ENCODE measurements at regions not wholly inside any gene's neighbourhood (a gene's known extent, or its start where the extent isn't known, plus 50 kb on each side); places are given as distances from the start of the nearest gene placed in this dataset.

- TF ChIP-seq, protein P1, sequence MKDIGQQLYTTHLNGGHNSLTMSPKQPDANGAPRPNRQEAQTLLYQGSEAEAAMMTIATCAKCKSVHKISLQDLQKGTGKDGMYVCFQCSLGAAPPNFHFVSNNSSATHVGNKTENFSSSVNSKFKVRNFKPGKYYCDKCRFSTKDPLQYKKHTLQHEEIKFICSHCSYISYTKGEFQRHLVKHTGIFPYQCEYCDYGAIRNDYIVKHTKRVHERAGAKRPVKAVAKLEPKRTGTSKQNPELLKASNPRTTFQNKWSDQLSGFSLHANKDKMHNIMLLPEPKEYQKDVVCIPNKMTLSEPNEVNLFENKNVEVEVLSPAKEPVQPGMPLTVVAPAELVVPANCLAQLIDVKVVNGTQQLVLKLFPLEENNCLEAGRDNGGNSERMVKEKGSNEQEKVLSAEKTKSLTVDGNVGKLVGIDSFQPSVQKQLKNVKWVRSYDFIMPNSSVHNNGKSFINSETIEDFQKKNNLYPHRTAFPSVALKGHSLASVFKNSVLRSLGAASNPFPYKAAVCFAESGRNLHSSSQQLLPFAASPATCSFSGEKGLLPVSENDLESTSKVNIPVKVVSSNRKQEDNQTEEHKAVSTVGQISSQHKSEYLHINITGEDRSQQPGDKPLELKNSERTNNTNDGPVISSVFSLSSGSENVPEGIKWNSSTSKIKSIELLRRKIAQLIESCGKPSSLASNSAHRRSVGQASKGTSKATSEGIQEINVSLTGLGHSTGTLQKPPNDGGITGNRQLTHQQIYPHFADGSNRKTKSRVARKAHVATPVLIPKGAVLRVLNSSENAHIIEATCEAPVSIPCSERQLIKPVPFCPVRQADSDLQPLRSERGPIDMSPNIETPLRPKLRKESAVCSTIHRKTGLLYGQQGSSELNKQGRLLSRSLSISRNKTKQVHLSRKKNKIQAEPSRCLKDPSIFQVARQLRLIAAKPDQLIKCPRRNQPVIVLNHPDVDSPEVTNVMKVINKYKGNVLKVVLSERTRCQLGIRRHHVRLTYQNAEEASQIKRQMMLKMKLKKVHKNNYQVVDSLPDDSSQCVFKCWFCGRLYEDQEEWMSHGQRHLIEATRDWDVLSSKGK (CRISPR knock-in tag; IDR thresholded peaks at IDR 0.05) = no peak
- TF ChIP-seq RBM22 (IDR thresholded peaks at IDR 0.05; ENCODE audit: low read depth, low read length, poor library complexity, severe bottlenecking) = no peak
- TF ChIP-seq, protein P2, sequence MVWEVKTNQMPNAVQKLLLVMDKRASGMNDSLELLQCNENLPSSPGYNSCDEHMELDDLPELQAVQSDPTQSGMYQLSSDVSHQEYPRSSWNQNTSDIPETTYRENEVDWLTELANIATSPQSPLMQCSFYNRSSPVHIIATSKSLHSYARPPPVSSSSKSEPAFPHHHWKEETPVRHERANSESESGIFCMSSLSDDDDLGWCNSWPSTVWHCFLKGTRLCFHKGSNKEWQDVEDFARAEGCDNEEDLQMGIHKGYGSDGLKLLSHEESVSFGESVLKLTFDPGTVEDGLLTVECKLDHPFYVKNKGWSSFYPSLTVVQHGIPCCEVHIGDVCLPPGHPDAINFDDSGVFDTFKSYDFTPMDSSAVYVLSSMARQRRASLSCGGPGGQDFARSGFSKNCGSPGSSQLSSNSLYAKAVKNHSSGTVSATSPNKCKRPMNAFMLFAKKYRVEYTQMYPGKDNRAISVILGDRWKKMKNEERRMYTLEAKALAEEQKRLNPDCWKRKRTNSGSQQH (CRISPR knock-in tag; IDR thresholded peaks at IDR 0.05) = no peak
Measured at GRCh38 chr2:128378231-128379020, 59.8 kb upstream of the HS6ST1 start (continued).
